Adrenal gland (tissue), 9 donors: ENCODE measurements at regions not wholly inside any gene's neighbourhood (a gene's known extent, or its start where the extent isn't known, plus 50 kb on each side); places are given as distances from the start of the nearest gene placed in this dataset.
"Not testable (repeated sequence)": the region's sequence is repeated elsewhere in the genome, so short reads cannot be mapped to it uniquely, and the experiment has no call there.

ENCODE experiments used
- DNase-seq, 7 donors: peaks; one replicate each; pipeline ENCODE4 v3.0.0-alpha.2; 2019 to 2020
- H3K27ac ChIP-seq, 5 donors: fragments of 200-600 bp; sonication (generic) in 4 of 5; 1 replicate in 3 of 5; 2 replicates in 2 of 5; pipeline versions ENCODE4 v1.5.1 to v1.8.0; 2016 to 2020; ENCODE audit warnings: mild to moderate bottlenecking in 1 of 5
- H3K27me3 ChIP-seq: fragments of 200-600 bp; 2 replicates; pipeline ENCODE4 v1.8.0; 2021
- H3K36me3 ChIP-seq, 2 donors: fragments of 200-600 bp; replicated peaks in 1 of 2; 1 replicate in 1 of 2; 2 replicates in 1 of 2; pipeline versions ENCODE4 v1.5.1 to v1.8.0; 2018 to 2022
- H3K4me1 ChIP-seq, 2 donors: fragments of 200-600 bp; replicated peaks in 1 of 2; 1 replicate in 1 of 2; 2 replicates in 1 of 2; pipeline versions ENCODE4 v1.5.1 to v1.8.0; 2018 to 2021
- H3K4me3 ChIP-seq, 4 donors: fragments of 200-600 bp; sonication (generic) in 3 of 4; one replicate each; pipeline ENCODE4 v1.5.1; 2016 to 2018
- H3K9me3 ChIP-seq, 3 donors: fragments of 200-600 bp; sonication (generic) in 1 of 3; replicated peaks in 1 of 3; 1 replicate in 2 of 3; 2 replicates in 1 of 3; pipeline versions ENCODE4 v1.5.1 to v1.8.0; 2016 to 2021
- CTCF ChIP-seq, 6 experiments: fragments of 450-650 bp in 4 of 6; fragments of 200-600 bp in 2 of 6; sonication (generic) in 1 of 6; IDR thresholded peaks; 1 replicate in 5 of 6; 2 replicates in 1 of 6; pipeline versions ENCODE4 v1.5.1 to v1.8.0; 2016 to 2021; ENCODE audit warnings: antibody characterized with exemption in 6 of 6, mild to moderate bottlenecking in 2 of 6, moderate library complexity in 1 of 6
- POLR2A ChIP-seq, 2 donors: fragments of 450-650 bp; IDR thresholded peaks; one replicate each; pipeline ENCODE4 v1.6.1; 2017; ENCODE audit warnings: antibody characterized with exemption in 2 of 2, mild to moderate bottlenecking in 2 of 2, moderate library complexity in 1 of 2
- WGBS, 4 donors: extraction: QIAGEN DNeasy Blood & Tissue Kit in 2 of 4; methylation state at CpG; one replicate each; pipeline versions ENCODE4 v1.1.5 to v1.1.7; 2013 to 2017; 5-methylcytosine and 5-hydroxymethylcytosine counted together
- intact Hi-C, 2 donors: fragments of 100-400 bp; cut with DNase I; formaldehyde crosslinking; loops; one replicate each; pipeline versions ENCODE4 v1.14.1 to v1.15.0; 2022 to 2023
- donor health status: healthy with polysubstance abuse.
- donor health status: Bipolar disorder and iron deficiency.
- donor health status: DM: yes; HTN: yes; CAD: no.
- donor health status: DM: no; HTN: no; CAD: no.
- donor health status: DM: no; HTN: no; CAD: no.

- no peak for DNase-seq
- Histone ChIP-seq H3K9me3 (no peaks in the 10 kb centered on the region), H3K36me3 (no peaks in the 10 kb centered on the region), H3K27ac (no peak overlapping the region), H3K27me3 (no peaks in the 10 kb centered on the region), H3K4me3 (no peak overlapping the region), H3K4me1 (no peaks in the 10 kb centered on the region)
- WGBS, 4 donors, result 80 to 86% (median 83%) methylated on average over 2 of the region's 2 CpGs
- intact Hi-C loops, result no loop called here
- TF ChIP-seq POLR2A (IDR thresholded peaks at IDR 0.05) (no peak), CTCF (IDR thresholded peaks at IDR 0.05) (no peak)
Measured at GRCh38 chr2:149761611-149762010, 174.0 kb upstream of the MMADHC start.

DNA sequence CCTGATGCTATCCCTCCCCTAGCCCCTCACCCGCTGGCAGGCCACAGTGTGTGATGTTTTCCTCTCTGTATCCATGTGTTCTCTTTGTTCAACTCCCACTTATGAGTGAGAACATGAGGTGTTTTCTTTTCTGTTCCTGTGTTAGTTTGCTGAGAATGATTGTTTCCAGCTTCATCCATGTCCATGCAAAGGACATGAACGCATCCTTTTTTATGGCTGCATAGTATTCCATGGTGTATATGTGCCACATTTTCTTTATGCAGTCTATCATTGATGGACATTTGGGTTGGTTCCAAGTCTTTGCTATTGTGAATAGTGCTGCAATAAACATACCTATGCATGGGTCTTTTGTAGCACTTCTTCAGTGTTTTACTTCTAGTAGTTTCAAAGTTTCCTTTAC lies 171.8 kb upstream of the MMADHC start:
- H3K9me3 ChIP-seq, intact Hi-C loops, H3K27ac ChIP-seq, H3K36me3 ChIP-seq, H3K4me3 ChIP-seq, DNase-seq, H3K4me1 ChIP-seq, H3K27me3 ChIP-seq: not testable (repeated sequence)
- WGBS, 4 donors, result 75 to 100% (median 88%) methylated on average over 2 of the region's 2 CpGs

DNA sequence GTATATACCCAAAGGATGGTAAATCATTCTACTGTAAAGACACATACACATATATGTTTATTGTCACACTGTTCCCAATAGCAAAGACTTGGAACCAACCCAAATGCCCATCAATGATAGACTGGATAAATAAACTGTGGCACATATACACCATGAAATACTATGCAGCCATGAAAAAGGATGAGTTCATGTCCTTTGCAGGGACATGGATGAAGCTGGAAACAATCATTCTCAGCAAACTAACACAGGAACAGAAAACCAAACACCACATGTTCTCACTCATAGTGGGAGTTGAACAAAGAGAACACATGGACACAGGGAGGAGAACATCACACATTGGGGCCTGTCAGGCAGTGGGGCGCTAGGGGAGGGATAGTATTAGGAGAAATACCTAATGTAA lies 167.1 kb upstream of the MMADHC start:
- H3K4me3 ChIP-seq, H3K9me3 ChIP-seq, H3K27ac ChIP-seq, intact Hi-C loops, H3K4me1 ChIP-seq, H3K36me3 ChIP-seq, DNase-seq, H3K27me3 ChIP-seq: not testable (repeated sequence)
- 82 to 91% (median 87%) methylated on average over 1 of the region's 1 CpG for WGBS, 4 donors

GRCh38 chr2:149747456-149747855 lies 159.9 kb upstream of the MMADHC start:
- Histone ChIP-seq H3K4me1 (peaks cover 5 to 14% of the 10 kb centered on the region in 2 donors), H3K27ac (no peak overlapping the region), H3K9me3 (no peaks in the 10 kb centered on the region), H3K4me3 (no peak overlapping the region), H3K27me3 (no peaks in the 10 kb centered on the region), H3K36me3 (no peaks in the 10 kb centered on the region)
- WGBS, 4 donors, result 26 to 46% (median 30%) methylated on average over 1 of the region's 1 CpG
- DNase-seq, result no peak
- intact Hi-C loops, result no loop called here
- TF ChIP-seq CTCF (IDR thresholded peaks at IDR 0.05), result no peak
- no peak for TF ChIP-seq POLR2A (IDR thresholded peaks at IDR 0.05)

DNA sequence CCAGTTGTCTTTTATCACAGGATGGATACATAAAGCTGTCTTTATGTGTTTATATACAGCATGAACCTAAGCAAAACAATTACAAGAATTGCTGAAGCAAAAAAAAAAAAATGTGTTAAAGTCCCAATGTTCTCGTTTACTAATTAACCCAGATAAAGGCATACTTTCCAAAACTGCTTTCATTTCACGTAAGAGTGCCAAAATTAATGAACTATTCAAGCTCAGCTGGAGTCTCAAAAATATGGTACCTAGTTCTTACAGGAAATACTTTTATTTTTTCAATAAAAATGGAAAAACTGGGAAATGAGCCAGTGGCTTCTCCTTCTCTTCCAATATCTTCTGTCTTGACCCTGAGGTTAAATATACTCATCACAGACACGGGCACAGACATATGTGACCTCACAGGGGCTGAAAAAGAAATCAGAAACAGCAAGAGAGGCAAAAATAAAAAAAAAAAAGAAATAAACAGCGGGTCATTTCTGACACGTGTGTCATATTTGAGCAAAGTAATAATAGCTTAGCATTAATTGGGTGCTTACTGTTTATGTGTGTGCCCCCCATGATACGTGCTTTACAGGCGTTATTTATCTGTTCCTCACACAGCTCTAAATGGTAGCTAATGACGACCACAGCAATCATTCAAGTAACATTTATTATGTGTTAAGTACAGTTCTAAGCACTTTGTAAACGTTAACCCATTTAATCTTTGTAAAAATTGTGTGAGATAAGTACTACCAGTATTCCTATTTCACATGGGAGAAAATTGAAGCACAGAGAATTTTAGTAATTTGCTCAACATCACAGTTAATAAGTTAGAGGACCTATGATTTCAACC lies 158.0 kb upstream of the MMADHC start:
- Histone ChIP-seq H3K4me3 (no peak overlapping the region), H3K36me3 (no peaks in the 10 kb centered on the region), H3K27me3 (no peaks in the 10 kb centered on the region), H3K27ac (no peak overlapping the region), H3K9me3 (no peaks in the 10 kb centered on the region), H3K4me1 (peaks cover 5 to 14% of the 10 kb centered on the region in 2 donors)
- intact Hi-C loops, result no loop called here
- WGBS, 4 donors, result 60 to 68% (median 63%) methylated on average over 9 of the region's 9 CpGs
- TF ChIP-seq CTCF (IDR thresholded peaks at IDR 0.05) (no peak), POLR2A (IDR thresholded peaks at IDR 0.05) (no peak)
- DNase-seq, result no peak
